GM11168 (cell line): ENCODE measurements at regions not wholly inside any gene's neighbourhood (a gene's known extent, or its start where the extent isn't known, plus 50 kb on each side); places are given as distances from the start of the nearest gene placed in this dataset.

ENCODE experiments used
- in situ Hi-C: fragments of 300-500 bp; cut with MboI; formaldehyde crosslinking; loops from one replicate; pipeline ENCODE4 v1.12.0; 2022; ENCODE audit warnings: low sequenced_read_pairs; ENCODE audit not compliant: unreplicated experiment

DNA sequence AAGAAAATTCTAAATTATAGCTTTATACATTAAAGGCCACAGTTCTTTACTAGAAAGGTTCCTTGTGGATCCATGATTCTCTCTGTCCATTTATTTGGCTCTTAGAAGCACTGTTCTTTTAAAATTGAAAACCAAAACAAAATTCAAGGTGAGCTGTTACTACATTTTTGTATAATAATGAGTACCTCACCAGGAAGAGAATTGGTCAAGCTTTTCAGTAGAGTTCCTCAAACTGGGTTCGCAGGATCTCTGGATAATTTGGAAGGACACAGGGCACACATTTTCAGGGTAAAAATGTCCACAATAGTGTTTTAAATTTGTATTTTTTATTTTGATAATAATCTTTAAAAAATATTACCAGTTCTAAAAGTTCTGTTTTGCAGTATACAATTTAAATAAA is 93.0 kb downstream of the PPP1R3A start:
- in situ Hi-C loops = no loop called here

DNA sequence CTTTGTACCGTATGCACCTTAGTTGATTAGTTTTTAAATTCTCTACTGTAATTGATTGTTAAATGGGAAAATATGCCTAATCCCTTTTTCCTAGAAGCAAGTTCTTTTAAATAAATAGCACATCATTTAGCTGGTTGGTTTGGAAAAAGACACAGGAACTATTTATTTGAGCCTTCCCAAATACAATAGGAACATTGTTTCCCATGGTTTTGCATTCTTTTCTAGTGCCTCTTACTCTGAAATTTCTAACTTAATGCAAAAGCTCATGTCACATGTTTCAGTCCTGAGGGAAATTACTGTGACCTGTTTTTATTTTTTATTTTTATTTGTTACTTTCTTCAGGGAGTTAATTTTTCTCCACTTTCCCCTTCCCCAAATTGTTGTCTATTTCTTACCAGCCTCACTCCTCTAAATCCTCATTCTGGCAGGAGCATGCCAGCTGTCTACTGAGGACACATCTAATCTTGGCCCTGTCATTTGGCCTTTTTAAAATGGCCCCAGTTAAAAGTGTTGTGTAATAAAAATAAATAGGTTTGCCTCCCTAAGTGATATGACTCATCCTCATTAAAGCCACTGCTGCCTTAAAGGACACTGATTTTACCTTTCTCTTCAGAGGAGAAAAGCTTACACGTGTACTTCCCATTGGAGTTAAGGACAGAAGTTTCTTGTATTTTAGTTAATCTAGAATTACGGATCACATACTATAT is 94.5 kb downstream of the PPP1R3A start:
- in situ Hi-C loops = no loop called here

DNA sequence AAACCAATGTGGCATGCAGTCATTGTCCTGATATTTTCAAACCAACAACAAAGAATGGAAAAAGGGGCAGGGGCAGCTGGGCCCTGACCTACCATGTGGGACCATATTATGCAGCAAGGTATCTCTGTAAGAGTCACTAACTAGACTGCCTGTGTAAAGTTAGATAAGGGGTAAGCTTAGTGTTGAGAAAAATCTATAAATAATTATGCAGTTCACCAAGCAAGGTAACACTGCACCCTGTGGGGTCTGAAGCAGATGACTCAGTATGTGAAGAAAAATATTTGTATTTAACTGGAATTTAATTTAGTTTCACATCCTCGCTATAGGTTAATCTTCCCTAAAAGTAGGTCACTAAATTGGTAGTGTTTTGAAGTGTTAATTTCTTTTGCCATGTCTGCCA is 99.3 kb downstream of the PPP1R3A start:
- in situ Hi-C loops = no loop called here

DNA sequence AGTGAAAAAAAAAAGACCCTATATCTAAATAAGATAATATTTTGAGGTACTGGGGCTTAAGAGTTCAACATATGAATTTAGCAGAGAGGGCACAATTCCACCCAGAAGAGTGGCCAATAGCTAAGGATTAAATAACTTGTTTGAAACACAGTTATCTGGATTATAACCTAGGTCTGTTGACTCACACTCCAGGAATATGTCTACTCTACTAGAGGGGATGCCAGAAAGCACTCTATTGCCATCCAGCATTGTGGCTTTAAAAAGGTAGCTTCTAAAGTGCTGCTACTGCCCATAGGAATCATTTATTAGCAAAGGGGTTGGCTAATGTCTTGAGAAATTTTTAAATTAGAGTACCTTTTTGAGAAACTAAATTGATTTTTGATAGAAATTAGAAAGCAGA is 102.2 kb downstream of the PPP1R3A start:
- in situ Hi-C loops = no loop called here

DNA sequence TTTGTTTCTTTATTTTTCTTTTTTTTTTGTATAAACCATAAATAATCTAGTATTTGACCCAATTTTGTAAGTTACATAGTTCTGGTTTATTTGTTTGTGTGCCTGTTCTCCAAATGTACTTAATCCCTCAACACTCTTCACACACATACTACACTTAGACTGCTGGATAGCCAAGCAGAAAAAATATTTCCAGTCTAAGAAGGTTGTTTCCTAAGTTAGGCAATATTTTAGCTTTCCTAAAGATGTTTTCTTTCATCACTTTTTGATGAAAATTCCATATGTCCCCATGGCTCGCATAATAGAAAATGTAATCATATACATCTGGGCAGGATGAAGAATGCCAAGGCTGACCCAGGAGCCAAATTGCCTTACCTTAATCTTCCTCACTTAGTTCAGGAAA is 105.3 kb downstream of the PPP1R3A start:
- in situ Hi-C loops = no loop called here

DNA sequence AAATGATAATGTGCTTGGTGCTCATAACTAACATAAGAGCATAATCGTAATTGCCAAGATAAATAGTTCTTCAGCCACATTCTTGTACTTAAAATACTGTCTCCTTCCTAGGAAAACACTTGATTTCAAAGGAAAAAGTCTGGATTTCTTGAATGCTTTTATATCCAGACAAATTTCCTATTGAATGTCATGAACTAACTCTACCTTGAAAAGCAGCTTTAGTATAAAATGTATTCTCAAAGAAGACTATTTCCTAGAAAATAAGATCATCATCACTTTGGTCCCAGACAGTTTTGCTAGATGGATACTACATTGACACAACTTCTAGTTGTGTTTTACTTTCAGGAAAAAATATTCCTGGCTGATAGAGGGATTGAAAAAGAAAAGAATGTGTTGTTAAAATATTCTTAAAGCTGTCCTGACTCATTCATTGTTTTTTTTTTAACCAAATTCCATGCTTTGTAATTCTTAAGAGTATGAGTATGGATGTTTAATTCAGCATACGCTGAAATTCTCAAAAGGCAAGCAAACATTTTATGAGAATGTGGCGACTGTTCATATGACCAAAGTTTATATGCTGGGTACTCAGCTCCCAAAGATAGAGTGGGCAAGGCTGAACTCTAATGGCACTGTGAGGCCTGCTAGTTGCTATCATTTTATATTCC is 106.1 kb downstream of the PPP1R3A start:
- in situ Hi-C loops = no loop called here

DNA sequence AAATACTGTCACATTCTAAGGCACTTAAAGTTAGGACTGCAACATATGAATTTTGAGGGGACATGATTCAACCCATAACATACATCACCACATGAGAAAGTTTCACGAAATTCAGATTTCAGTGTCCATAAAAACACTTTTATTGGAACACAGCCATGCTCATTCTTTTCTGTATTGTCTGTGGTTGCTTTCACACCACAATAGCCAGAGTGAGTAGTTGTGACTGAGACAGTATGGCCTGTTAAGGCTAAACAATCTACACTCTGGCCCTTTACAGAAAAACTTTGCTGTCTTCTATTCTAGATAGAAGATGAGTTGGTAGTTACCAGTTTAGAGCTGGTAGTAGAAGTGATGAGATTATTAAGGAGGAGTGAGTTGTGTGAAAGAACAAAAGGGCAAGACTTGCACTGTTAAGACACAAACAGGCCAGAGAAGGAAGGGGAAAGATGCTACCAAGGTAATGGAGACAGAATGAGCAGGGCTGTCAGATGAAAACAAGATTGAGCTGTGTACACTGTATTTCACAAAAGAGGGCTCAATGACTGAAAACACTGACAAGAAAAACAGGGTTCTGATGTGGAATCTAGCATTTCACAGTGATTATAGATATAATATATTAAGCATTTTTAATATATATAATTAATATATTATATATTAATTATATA is 108.6 kb downstream of the PPP1R3A start:
- in situ Hi-C loops = no loop called here

DNA sequence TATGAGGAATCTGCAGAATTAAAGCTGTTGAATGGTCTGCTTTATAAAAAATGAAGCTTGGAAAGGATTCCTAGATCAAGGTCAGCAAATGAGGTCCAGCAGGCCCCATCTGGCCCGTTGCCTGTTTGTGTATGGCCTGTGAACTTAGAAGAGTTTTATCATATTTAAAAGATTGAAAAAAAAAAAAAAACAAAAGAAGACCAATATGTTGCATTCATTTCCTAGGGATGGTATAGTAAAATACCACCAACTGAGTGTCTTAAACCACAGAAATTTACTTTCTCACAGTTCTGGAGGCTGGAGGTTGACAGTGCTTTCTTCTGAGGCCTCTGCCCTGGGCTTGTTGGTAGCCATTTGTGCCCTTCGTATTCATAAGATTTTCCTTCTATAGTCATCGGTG is 109.2 kb downstream of the PPP1R3A start:
- in situ Hi-C loops = no loop called here

DNA sequence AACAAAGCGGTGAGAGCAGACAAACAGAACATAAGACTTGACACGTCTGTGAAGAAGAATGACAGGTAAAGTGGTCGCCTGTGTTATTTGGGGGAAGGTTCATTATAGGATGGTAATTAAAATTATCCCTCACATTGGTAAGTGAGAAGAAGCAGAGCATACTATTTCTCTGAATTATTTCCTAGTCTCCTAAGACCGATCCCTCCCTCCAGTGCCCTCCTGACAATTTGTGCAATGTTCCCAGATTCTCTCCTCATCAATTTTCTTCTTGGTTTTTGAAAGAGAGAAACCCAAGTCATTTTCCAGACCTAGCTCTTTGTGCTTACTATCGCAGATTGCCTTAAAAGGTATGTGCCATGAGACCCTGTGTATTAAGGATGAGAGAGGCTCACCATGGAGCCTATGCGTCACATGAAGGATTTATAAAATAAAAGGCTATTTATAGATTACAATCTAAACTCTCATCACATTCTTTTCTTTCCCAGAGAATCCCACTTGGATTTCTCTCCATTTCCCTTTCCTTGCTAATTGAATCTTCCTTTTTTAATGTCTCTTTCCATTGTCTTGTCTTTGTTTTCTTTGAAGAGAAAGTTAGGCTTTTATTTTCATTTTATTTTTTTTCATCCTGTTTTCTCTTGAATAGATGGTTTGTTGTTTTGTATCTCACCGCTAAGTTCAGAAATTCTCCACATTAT is 112.0 kb downstream of the PPP1R3A start:
- in situ Hi-C loops = no loop called here

DNA sequence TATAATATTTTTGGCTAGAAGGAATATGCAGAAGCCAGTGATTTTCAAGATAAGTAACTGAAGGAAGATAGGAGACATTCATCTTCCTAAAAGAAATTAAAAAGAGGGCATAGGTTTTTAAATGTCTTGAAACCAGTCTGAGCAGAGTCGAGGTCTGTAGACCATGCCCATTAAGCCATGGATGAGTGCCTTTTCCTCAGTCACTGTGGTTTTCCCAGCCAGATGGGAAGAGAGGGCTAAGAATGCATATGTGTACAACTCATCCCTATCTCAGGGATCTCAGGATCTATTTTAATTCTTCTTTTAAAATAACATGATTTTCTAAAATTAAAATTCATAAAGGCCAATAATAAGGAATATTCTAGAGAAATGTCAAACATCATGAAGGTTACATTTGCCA is 112.8 kb downstream of the PPP1R3A start:
- in situ Hi-C loops = no loop called here

DNA sequence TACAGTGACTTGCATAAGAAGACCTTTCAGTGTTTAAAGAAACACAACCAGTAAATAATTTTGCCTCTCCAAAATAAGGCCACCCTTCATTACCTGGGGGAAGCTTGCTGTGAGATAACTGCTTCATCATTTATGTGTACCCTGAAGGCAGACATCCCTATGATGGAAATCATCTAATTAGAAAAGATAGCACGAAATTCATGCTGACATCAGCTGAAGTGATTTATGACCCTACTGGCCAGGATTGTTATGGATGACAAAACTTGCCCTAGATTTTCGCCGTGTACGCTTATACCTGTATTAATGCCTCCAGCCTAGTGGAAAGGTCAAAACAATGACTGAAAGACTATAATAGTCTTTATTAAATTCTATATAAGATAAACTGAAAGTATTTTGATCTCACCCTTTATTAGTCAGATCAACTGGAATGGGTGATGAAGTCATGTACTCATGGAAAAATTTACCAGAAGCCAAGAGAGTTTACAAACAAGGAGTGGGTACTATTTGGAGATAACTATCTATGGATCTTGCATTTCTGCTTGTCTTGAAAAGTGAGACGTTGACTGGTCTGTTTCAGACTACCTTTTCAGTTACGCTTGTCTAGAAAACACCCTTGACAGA is 114.2 kb downstream of the PPP1R3A start:
- in situ Hi-C loops = no loop called here

DNA sequence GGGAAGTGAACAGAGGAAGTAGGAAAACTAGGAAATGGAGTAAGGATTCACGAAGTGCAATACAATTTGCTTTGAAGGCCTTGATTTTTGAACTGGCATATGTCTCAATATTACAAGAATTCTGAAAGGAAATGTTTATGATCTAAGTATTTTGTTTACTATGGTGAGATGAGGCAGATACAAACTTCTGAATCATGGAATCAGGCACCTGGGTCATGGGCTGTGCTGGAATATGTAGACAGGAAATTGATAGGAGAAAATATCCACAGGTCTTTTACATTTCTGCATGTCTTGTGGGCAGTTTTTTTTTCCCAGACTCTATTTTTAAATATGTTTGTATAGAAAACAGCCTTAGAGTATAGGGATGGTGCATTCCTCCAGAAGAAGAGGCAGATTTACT is 117.1 kb downstream of the PPP1R3A start:
- in situ Hi-C loops = no loop called here

DNA sequence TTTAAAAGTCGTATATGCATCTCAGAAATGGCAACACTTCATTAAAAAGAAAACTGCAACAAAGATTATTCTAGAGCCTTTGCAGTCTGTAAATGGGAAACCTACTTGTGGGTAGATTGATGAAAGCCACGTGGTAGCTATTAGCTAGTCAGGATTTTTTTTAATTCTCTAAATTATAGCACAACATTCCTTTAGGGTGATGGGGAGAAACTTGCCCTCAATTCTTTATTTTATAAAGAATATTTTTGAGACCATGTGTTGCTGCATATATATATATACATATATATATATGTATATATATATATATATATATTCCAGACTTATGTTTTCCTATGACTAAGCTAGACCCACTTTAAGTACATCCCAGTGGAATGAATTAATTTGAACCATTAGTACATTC is 118.0 kb downstream of the PPP1R3A start:
- in situ Hi-C loops = no loop called here

DNA sequence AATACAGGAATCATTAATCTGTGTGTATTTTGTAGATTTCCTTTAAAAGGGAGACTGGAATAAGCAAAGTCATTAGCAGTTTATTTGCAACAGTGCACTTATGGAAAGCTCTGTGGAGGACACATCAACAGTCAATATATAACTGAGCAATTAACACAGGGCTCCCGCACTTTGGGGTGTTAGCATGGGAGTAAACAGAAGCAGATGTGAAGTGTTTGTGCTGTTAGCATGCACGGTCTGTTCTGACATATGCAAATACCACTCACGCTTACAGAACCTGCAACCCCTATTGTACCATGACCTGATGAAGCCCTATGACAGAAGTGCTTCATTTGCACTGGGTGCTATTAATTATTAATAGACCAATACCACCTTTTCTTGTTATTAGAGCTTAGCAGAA is 118.9 kb downstream of the PPP1R3A start:
- in situ Hi-C loops = no loop called here

DNA sequence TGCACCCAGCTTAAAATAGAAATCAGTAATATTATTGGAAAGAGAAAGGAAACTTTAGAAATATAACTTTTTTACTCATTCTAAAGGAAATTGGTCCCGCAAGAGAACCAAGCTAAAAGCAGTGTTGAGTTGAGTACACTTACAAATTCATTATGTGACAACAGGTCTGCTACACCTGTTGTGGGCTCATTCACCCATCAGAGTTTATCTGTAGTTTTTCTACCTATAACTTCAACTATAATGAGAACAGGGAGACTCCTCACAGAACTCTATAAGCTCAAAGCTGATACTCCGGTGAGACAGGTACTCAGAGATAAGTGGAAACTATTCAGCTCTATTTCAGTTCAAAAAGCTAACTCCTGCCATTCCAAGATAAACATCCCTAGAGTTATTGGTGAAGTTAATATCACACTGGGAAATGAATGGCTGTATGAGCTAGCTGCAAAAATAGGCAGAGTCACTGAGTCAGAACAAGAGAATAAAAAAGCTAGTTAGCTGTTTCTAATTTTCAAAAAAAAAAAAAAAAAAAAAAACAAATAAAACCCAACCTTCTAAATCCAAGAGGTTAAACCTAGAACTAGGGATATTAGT is 121.3 kb downstream of the PPP1R3A start:
- in situ Hi-C loops = no loop called here

DNA sequence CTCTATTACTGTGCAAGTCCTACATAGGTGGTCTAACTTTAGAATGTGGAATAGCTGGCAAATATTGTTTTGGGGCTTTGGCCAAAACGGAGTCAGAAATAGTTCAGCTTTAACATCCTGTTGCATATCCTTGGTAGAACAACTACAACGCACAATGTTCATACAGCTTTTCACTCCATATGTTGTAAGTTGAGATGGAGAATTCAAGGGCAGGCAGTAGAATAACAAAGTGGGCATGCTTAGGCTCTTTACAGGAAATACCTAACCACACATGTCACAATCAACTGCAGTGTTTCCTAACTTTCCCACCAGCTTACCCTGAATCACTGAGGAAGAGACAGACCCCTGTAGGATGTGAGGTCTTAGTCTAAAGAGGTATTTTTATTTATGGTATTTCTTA is 122.3 kb downstream of the PPP1R3A start:
- in situ Hi-C loops = no loop called here

DNA sequence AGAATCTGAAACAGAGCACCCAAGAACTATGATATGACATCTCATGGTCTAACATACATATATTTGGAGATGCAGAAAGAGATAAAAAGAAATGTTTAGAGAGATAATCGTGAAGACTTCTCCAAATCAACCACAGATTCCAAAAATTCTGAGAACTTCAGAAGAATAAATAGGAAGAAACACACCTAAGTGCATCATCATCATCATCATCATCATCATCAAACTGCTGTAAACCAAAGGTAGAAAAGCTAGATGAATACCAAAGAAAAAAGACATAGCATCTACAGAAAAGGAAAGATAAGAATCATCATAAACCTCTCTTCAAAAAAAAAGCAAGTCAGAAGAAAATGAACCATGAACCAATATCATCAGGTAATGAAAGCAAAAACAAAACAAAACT is 124.2 kb downstream of the PPP1R3A start:
- in situ Hi-C loops = no loop called here

DNA sequence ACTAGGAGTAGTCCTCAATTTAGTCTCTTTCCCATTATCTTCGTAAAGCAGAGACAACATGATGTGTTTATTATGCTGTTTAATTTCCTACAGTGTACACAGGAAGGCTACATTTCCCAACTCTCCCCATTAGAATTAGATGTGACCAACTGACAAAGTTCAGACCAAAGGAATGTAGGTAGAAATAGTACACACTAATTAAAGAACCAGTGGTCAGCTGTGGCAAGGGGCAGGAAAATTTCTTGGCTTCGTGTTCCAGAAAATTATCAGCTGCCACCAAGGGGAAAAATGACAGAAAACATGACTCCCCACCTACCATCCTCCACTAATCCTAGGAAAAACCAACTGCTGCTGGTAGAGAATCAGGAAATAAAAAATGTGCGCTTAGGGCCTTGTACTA is 125.6 kb downstream of the PPP1R3A start:
- in situ Hi-C loops = no loop called here

DNA sequence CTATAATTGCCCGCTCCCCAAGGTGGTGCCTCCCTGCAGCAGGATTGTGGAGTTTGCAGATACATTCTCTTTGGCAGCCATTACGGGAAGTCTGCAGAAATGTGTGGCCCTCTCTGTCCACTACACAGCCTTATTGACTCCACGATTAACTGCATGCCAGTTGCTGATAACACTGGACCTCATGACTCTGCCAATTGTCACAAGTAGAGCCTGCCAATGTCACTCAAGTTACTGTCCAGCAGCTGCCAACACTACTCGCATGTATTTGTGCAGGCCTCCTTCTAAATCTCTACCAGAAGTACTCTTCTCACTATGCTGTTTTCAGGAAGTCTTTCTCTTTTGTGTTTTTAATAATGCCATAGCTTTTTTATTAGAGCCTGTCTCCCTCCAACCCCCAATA is 128.8 kb downstream of the PPP1R3A start:
- in situ Hi-C loops = no loop called here

DNA sequence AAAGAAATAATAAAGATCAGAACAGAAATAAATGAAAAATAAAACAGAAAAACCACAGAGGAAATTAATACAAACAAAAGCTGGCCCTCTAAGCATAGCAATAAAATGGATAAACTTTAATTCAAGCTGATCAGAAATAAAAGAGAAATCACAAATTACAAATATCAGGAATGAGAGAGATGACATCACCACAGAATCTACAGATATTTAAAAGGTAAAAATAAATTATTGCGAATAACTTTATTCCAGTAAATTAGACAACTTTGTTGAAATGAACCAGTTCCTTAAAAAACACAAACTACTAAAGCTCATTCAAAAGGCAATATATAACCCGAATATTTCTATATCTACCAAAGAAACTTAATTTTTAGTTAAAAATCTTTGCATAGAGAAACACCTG is 131.7 kb downstream of the PPP1R3A start:
- in situ Hi-C loops = no loop called here
